K562 (cell line): ENCODE measurements at regions not wholly inside any gene's neighbourhood (a gene's known extent, or its start where the extent isn't known, plus 50 kb on each side); places are given as distances from the start of the nearest gene placed in this dataset.

Experiments
- ARID3A ChIP-seq: IDR thresholded peaks from 2 replicates; pipeline ENCODE4 v1.6.1; 2012; ENCODE audit warnings: low read depth, low read length, improper control_type of control experiment, borderline replicate concordance
- BRF2 ChIP-seq: IDR thresholded peaks from 3 replicates; pipeline ENCODE4 v1.6.1; 2011; ENCODE audit warnings: borderline replicate concordance, mild to moderate bottlenecking; ENCODE audit not compliant: insufficient read length, insufficient read depth
- E2F6 ChIP-seq, 2 experiments: IDR thresholded peaks; 2 replicates each; pipeline ENCODE4 v1.6.1; 2011; ENCODE audit warnings: borderline replicate concordance in 1 of 2, control low read depth in 1 of 2, low read depth in 1 of 2, low read length in 1 of 2, mild to moderate bottlenecking in 1 of 2, mixed read lengths in 1 of 2, moderate library complexity in 1 of 2; ENCODE audit not compliant: insufficient read depth in 1 of 2, insufficient read length in 1 of 2, poor library complexity in 1 of 2, severe bottlenecking in 1 of 2; ENCODE audit errors: extremely low read depth in 1 of 2
- FOXK1 ChIP-seq: sonication (generic); formaldehyde crosslinking; IDR thresholded peaks from 2 replicates; pipeline ENCODE4 v1.8.0; 2022; ENCODE audit warnings: missing genetic modification reagents, mild to moderate bottlenecking, borderline replicate concordance
- SMARCA5 ChIP-seq: fragments of 450-650 bp; IDR thresholded peaks from 2 replicates; pipeline ENCODE4 v1.6.1; 2016
- TAL1 ChIP-seq: fragments of 450-650 bp; IDR thresholded peaks from 2 replicates; pipeline ENCODE4 v1.6.1; 2016; ENCODE audit warnings: mild to moderate bottlenecking
- ZBTB26 ChIP-seq: fragments of 450-650 bp; formaldehyde crosslinking; IDR thresholded peaks from 2 replicates; pipeline ENCODE4 v1.4.0; 2022; ENCODE audit warnings: missing genetic modification characterization
- ZBTB40 ChIP-seq, 2 experiments: fragments of 450-650 bp in 1 of 2; sonication (generic) in 1 of 2; formaldehyde crosslinking in 1 of 2; IDR thresholded peaks; 2 replicates each; pipeline versions ENCODE4 v1.7.1 to v1.9.0; 2016 to 2022; ENCODE audit warnings: inconsistent platforms in 1 of 2, mild to moderate bottlenecking in 1 of 2, missing genetic modification reagents in 1 of 2

- no peak for TF ChIP-seq E2F6 (IDR thresholded peaks at IDR 0.05; ENCODE audit: borderline replicate concordance in 1 of 2, extremely low read depth in 1 of 2, insufficient read depth in 1 of 2, insufficient read length in 1 of 2, low read depth in 1 of 2, low read length in 1 of 2, poor library complexity in 1 of 2, severe bottlenecking in 1 of 2)
- no peak for TF ChIP-seq FOXK1 (CRISPR knock-in tag)
- no peak for TF ChIP-seq SMARCA5
- TF ChIP-seq ZBTB40 (IDR thresholded peaks at IDR 0.05) = no peak
- no peak for TF ChIP-seq ZBTB40 (CRISPR knock-in tag; IDR thresholded peaks at IDR 0.05)
- no peak for TF ChIP-seq ZBTB26 (CRISPR knock-in tag)
- TF ChIP-seq ARID3A = no peak
- no peak for TF ChIP-seq BRF2
- TF ChIP-seq TAL1 = no peak
These were observed 106.8 kb upstream of the PHACTR1 start (continued) for GRCh38 chr6:12609751-12610150.
